Lower lobe of right lung (tissue), 2 donors: ENCODE measurements at regions not wholly inside any gene's neighbourhood (a gene's known extent, or its start where the extent isn't known, plus 50 kb on each side); places are given as distances from the start of the nearest gene placed in this dataset.

Source experiments
- ATAC-seq, 2 donors: fragments of 200-7000 bp; cut with Tn5 transposase; one replicate each; pipeline ENCODE4 v1.9.1; 2020 to 2022; ENCODE audit warnings: mild to moderate bottlenecking in 2 of 2, moderate library complexity in 2 of 2
- DNase-seq: peaks from one replicate; pipeline ENCODE4 v3.0.0-alpha.2; 2020
- H3K27ac ChIP-seq: fragments of 200-600 bp; one replicate; pipeline ENCODE4 v1.8.0; 2022
- H3K27me3 ChIP-seq: fragments of 200-600 bp; one replicate; pipeline ENCODE4 v1.8.0; 2022; ENCODE audit warnings: low read depth
- H3K36me3 ChIP-seq: fragments of 200-600 bp; one replicate; pipeline ENCODE4 v1.8.0; 2022; ENCODE audit warnings: mild to moderate bottlenecking
- H3K4me1 ChIP-seq: fragments of 200-600 bp; one replicate; pipeline ENCODE4 v1.8.0; 2022
- H3K4me3 ChIP-seq: fragments of 200-600 bp; one replicate; pipeline ENCODE4 v1.8.0; 2022; ENCODE audit warnings: mild to moderate bottlenecking
- H3K9me3 ChIP-seq: fragments of 200-600 bp; one replicate; pipeline ENCODE4 v1.8.0; 2022
- intact Hi-C: fragments of 100-400 bp; cut with DNase I; formaldehyde crosslinking; loops from one replicate; pipeline ENCODE4 v1.11.0; 2022
- TF ChIP-seq, protein P1 (sequence below): fragments of 200-600 bp; IDR thresholded peaks from one replicate; pipeline ENCODE4 v1.8.0; 2022; ENCODE audit warnings: antibody characterized with exemption, mild to moderate bottlenecking
- donor health status: DM: no; HTN: yes; CAD: no; lungs with severe emphysema.

DNA sequence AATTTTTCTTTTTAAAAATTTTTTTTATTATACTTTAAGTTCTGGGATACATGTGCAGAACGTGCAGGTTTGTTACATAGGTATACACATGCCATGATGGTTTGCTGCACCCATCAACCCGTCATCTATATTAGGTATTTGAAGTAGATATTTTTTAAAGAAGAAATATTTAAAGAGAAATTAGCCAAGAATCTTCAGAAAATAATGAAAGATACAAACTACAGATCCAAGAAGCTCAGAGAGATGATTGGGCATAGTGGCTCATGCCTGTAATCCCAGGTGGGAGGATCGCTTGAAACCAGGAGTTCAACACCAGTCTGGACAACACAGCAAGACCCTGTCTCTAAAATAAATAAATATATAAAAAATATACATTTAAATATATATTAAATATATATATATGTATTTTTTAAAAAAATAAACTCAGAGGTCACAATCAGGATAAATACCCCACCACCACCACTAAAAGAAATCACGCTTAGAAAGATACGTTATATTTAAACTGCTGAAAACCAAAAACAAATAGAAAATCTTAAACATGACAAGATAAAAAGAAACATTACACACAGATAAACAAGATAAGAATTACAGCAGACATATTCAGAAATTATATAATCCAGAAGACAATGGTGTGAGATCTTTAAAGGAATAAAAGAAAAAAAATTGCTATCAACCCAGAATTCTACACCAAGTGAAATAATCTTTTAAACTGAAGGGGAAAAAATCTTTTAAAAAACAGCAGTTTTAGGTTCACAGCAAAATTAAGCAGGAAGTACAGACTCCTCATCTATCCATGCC, 57.5 kb downstream of the CSF2 start:
- intact Hi-C loops = no loop called here
- Histone ChIP-seq H3K36me3 (no peaks in the 10 kb centered on the region), H3K9me3 (no peaks in the 10 kb centered on the region), H3K4me3 (no peak overlapping the region), H3K4me1 (no peaks in the 10 kb centered on the region), H3K27me3 (no peaks in the 10 kb centered on the region), H3K27ac (no peak overlapping the region)
- TF ChIP-seq, protein P1, sequence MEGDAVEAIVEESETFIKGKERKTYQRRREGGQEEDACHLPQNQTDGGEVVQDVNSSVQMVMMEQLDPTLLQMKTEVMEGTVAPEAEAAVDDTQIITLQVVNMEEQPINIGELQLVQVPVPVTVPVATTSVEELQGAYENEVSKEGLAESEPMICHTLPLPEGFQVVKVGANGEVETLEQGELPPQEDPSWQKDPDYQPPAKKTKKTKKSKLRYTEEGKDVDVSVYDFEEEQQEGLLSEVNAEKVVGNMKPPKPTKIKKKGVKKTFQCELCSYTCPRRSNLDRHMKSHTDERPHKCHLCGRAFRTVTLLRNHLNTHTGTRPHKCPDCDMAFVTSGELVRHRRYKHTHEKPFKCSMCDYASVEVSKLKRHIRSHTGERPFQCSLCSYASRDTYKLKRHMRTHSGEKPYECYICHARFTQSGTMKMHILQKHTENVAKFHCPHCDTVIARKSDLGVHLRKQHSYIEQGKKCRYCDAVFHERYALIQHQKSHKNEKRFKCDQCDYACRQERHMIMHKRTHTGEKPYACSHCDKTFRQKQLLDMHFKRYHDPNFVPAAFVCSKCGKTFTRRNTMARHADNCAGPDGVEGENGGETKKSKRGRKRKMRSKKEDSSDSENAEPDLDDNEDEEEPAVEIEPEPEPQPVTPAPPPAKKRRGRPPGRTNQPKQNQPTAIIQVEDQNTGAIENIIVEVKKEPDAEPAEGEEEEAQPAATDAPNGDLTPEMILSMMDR = no peak
- ATAC-seq = no peak
- no peak for DNase-seq

DNA sequence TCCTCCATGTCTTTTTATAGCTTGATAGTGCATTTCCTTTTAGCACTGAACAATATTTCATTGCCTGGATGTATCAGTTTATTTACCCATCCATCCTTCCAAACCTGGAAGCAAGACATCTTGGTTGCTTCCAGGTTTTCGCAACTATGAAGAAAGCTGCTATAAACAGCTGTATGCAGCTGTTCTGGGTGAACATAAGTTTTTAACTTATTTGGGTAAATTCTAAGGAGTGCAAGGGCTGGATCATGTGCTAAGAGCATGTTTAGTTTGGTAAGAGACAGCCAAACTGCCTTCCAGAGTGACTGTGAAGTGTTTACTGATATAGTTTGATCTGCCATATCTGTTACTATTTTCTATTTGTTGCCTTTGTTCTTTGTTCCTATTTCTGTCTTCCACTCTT, 58.5 kb downstream of the CSF2 start:
- Histone ChIP-seq H3K27me3 (no peaks in the 10 kb centered on the region), H3K4me1 (no peaks in the 10 kb centered on the region), H3K9me3 (no peaks in the 10 kb centered on the region), H3K27ac (no peak overlapping the region), H3K4me3 (no peak overlapping the region), H3K36me3 (no peaks in the 10 kb centered on the region)
- intact Hi-C loops = no loop called here
- ATAC-seq (no peak), DNase-seq (no peak)
- TF ChIP-seq, protein P1 = no peak

DNA sequence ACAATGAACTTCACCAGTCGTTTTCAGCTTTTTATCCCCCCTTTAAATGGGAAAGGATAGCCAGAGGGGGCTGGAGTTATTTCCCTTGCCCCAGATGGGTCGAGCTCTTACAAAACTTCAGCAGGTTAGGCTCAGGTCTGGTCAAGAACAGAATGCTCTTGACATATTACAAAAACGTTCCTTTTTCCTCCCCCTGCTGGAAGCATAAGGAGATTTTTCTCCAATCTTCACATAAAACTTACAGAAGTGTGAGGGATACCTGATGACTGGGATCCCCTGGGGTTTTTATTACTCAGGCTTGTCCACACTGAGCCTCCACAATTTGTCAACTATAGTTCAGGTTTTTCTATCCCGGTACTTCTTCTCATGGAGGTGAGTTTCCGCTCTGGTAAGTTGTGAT, 60.8 kb downstream of the CSF2 start:
- H3K27me3 ChIP-seq = no peaks in the 10 kb centered on the region
- no peaks in the 10 kb centered on the region for H3K9me3 ChIP-seq
- intact Hi-C loops = no loop called here
- H3K27ac ChIP-seq = no peak overlapping the region
- TF ChIP-seq, protein P1 = peak; percentile 18
- H3K36me3 ChIP-seq = no peaks in the 10 kb centered on the region
- H3K4me1 ChIP-seq = no peaks in the 10 kb centered on the region
- no peak overlapping the region for H3K4me3 ChIP-seq
- DNase-seq (no peak), ATAC-seq (peak in 1 of 2 donors; percentile 47)

DNA sequence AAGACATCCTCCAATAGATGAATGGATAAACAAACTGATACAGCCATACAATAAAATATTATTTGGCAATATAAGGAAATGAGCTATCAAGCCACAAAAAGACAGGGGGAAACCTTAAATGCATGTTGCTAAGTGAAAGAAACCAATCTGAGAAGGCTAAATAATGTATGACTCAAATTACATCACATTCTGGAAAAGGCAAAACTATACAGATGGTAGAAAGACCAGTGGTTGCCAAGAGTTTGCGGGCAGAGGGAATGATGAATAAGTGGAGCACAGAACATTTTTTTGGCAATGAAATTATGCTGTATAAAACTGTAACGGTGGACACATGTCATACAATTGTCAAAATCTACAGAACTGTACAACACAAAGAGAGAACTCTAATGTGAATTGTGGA, 63.3 kb downstream of the CSF2 start:
- no peak for ATAC-seq
- Histone ChIP-seq H3K36me3 (no peaks in the 10 kb centered on the region), H3K4me1 (no peaks in the 10 kb centered on the region), H3K4me3 (no peak overlapping the region), H3K9me3 (no peaks in the 10 kb centered on the region), H3K27ac (no peak overlapping the region), H3K27me3 (no peaks in the 10 kb centered on the region)
- TF ChIP-seq, protein P1 = no peak
- intact Hi-C loops = no loop called here
- no peak for DNase-seq

DNA sequence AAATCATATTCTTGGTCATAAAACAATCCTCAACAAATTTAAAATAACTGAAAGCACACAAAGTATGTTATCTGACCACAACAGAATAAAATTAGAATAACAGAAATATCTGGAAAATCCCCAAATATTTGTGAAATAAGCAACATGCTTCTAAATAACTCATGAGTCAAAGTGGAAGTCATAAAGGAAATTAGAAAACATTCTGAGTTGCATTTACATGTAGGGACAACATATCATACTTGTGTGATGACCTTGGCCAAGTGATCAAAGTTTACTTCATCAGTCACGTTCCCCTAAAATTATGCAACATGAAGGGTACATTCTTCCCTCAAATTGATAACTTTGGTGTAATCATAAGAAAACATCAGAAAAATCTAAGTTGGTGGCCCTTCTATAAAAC, 64.7 kb downstream of the CSF2 start:
- no peaks in the 10 kb centered on the region for H3K4me1 ChIP-seq
- ATAC-seq (no peak), DNase-seq (no peak)
- intact Hi-C loops = no loop called here
- no peaks in the 10 kb centered on the region for H3K36me3 ChIP-seq
- H3K27ac ChIP-seq = no peak overlapping the region
- TF ChIP-seq, protein P1 = no peak
- H3K27me3 ChIP-seq = no peaks in the 10 kb centered on the region
- H3K4me3 ChIP-seq = no peak overlapping the region
- peaks cover 5% of the 10 kb centered on the region for H3K9me3 ChIP-seq
